NCI-H2107 treated with DMSO at 0.1 percent for 48 hours (cell line): ENCODE measurements at regions not wholly inside any gene's neighbourhood (a gene's known extent, or its start where the extent isn't known, plus 50 kb on each side); places are given as distances from the start of the nearest gene placed in this dataset.

ENCODE experiments used
- DNase-seq: peaks from one replicate; lab custom pipeline; 2025; ENCODE audit not compliant: unreplicated experiment; lab: John Stamatoyannopoulos, UW

- DNase-seq, result no peak
Measured at GRCh38 chr5:160961038-160961437, 109.0 kb upstream of the ATP10B start.

GRCh38 chr5:160960592-160960991, 108.6 kb upstream of the ATP10B start:
- no peak for DNase-seq

- DNase-seq, result no peak
Measured at GRCh38 chr5:160959804-160960203, 107.8 kb upstream of the ATP10B start.

- DNase-seq, result no peak
Measured at GRCh38 chr5:160957312-160957861, 105.4 kb upstream of the ATP10B start.

GRCh38 chr5:160956051-160956450, 104.0 kb upstream of the ATP10B start:
- DNase-seq, result no peak

- DNase-seq, result no peak
Measured at GRCh38 chr5:160950311-160950710, 98.3 kb upstream of the ATP10B start.

GRCh38 chr5:160940725-160941124, 88.7 kb upstream of the ATP10B start:
- no peak for DNase-seq

GRCh38 chr5:160938532-160938931, 86.5 kb upstream of the ATP10B start:
- DNase-seq, result no peak

- no peak for DNase-seq
Measured at GRCh38 chr5:160937570-160937969, 85.6 kb upstream of the ATP10B start.

GRCh38 chr5:160935776-160936175, 83.8 kb upstream of the ATP10B start:
- no peak for DNase-seq

- DNase-seq, result no peak
Measured at GRCh38 chr5:160931283-160931682, 79.3 kb upstream of the ATP10B start.

- DNase-seq, result no peak
Measured at GRCh38 chr5:160930406-160930805, 78.4 kb upstream of the ATP10B start.

GRCh38 chr5:160929906-160930305, 77.9 kb upstream of the ATP10B start:
- no peak for DNase-seq

- DNase-seq, result no peak
Measured at GRCh38 chr5:160929360-160929759, 77.3 kb upstream of the ATP10B start.

- peak; percentile 41 for DNase-seq
Measured at GRCh38 chr5:160926428-160926827, 74.4 kb upstream of the ATP10B start.

- DNase-seq, result no peak
Measured at GRCh38 chr5:160925281-160925680, 73.3 kb upstream of the ATP10B start.

- no peak for DNase-seq
Measured at GRCh38 chr5:160923936-160924710, 72.1 kb upstream of the ATP10B start.

- DNase-seq, result no peak
Measured at GRCh38 chr5:160923411-160923810, 71.4 kb upstream of the ATP10B start.

GRCh38 chr5:160922311-160922710, 70.3 kb upstream of the ATP10B start:
- DNase-seq, result no peak

- no peak for DNase-seq
Measured at GRCh38 chr5:160921423-160922285, 69.6 kb upstream of the ATP10B start.

GRCh38 chr5:160919626-160920025, 67.6 kb upstream of the ATP10B start:
- no peak for DNase-seq

GRCh38 chr5:160918386-160918785, 66.4 kb upstream of the ATP10B start:
- DNase-seq, result no peak
